ENCODE measurements at regions not wholly inside any gene's neighbourhood (a gene's known extent, or its start where the extent isn't known, plus 50 kb on each side); places are given as distances from the start of the nearest gene placed in this dataset.

- no peak for ATAC-seq
Observed at GRCh38 chr13:64643066-64643465, 2587.1 kb downstream of the PCDH9 start.

DNA sequence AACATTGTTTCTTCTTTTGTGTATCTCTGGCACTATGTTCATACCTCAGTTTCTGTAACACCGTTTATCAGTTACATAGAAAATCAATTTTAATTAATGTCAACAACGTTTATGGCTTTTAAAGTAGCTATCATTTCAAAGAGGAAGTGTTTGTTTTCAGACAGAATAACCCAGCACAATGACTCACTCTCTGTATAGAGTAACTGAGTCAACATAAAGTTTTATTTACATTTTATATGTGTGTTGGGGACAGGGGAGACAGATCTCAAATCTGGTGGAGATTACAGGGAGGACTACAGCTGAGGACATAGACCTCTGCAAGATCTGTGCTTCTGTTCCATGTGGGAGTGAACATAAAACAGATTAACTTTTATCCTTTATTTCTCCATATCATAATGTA is 2590.1 kb downstream of the PCDH9 start:
- ATAC-seq, result no peak
- no peak overlapping the region for H3K27ac Mint-ChIP-seq
- CTCF ChIA-PET, result no interaction called here
- H3K4me3 Mint-ChIP-seq, result no peak overlapping the region
- POLR2A ChIA-PET, result no interaction called here
- H3K4me1 Mint-ChIP-seq, result peaks cover 14% of the 10 kb centered on the region
- no peak for DNase-seq (ENCODE audit: low spot score)
- H3K36me3 Mint-ChIP-seq, result no peaks in the 10 kb centered on the region
- no peaks in the 10 kb centered on the region for H3K27me3 Mint-ChIP-seq (ENCODE audit: low read depth)
- H3K9me3 Mint-ChIP-seq, result no peaks in the 10 kb centered on the region
- no peak for TF ChIP-seq ZNF281 (CRISPR knock-in tag; IDR thresholded peaks at IDR 0.05)
- TF ChIP-seq CDX4 (CRISPR knock-in tag; IDR thresholded peaks at IDR 0.05; ENCODE audit: borderline replicate concordance), result no peak
- no peak for TF ChIP-seq FOXJ3 (CRISPR knock-in tag; IDR thresholded peaks at IDR 0.05; ENCODE audit: borderline replicate concordance)
- TF ChIP-seq KAT7 (CRISPR knock-in tag; IDR thresholded peaks at IDR 0.05; ENCODE audit: borderline replicate concordance), result no peak
- TF ChIP-seq JAZF1 (CRISPR knock-in tag; IDR thresholded peaks at IDR 0.05), result no peak
- no peak for TF ChIP-seq ETV6 (CRISPR knock-in tag; IDR thresholded peaks at IDR 0.05)
- TF ChIP-seq TP53 (CRISPR knock-in tag; IDR thresholded peaks at IDR 0.05), result no peak
- TF ChIP-seq ZNF317 (CRISPR knock-in tag; IDR thresholded peaks at IDR 0.05; ENCODE audit: borderline replicate concordance, low read depth), result no peak

More at GRCh38 chr13:64643066-64643465, 2587.1 kb downstream of the PCDH9 start:
- no peaks in the 10 kb centered on the region for H3K27me3 Mint-ChIP-seq (ENCODE audit: low read depth)
- ChIA-PET POLR2A (no interaction called here), CTCF (no interaction called here)
- DNase-seq (ENCODE audit: low spot score), result no peak
- no peak overlapping the region for H3K4me3 Mint-ChIP-seq
- H3K27ac Mint-ChIP-seq, result no peak overlapping the region
- H3K36me3 Mint-ChIP-seq, result no peaks in the 10 kb centered on the region
- H3K4me1 Mint-ChIP-seq, result peaks cover 14% of the 10 kb centered on the region
- TF ChIP-seq E2F1 (CRISPR knock-in tag; IDR thresholded peaks at IDR 0.05), result no peak
- no peak for TF ChIP-seq EMX1 (CRISPR knock-in tag; IDR thresholded peaks at IDR 0.05)
- TF ChIP-seq TEAD4 (CRISPR knock-in tag; IDR thresholded peaks at IDR 0.05), result no peak
- no peak for TF ChIP-seq SOX15 (CRISPR knock-in tag; IDR thresholded peaks at IDR 0.05)
- TF ChIP-seq OVOL2 (CRISPR knock-in tag; IDR thresholded peaks at IDR 0.05; ENCODE audit: borderline replicate concordance), result no peak
- no peak for TF ChIP-seq FOXJ3 (CRISPR knock-in tag; IDR thresholded peaks at IDR 0.05; ENCODE audit: borderline replicate concordance)
- no peak for TF ChIP-seq HMGA2 (CRISPR knock-in tag; IDR thresholded peaks at IDR 0.05)
- TF ChIP-seq ZNF317 (CRISPR knock-in tag; IDR thresholded peaks at IDR 0.05; ENCODE audit: borderline replicate concordance, low read depth), result no peak
- TF ChIP-seq ZNF219 (CRISPR knock-in tag; IDR thresholded peaks at IDR 0.05; ENCODE audit: borderline replicate concordance), result no peak
- no peak for TF ChIP-seq GRHL2 (CRISPR knock-in tag; IDR thresholded peaks at IDR 0.05; ENCODE audit: insufficient replicate concordance, severe bottlenecking)
- no peak for TF ChIP-seq NFATC4 (CRISPR knock-in tag; IDR thresholded peaks at IDR 0.05)
- TF ChIP-seq, protein P1, sequence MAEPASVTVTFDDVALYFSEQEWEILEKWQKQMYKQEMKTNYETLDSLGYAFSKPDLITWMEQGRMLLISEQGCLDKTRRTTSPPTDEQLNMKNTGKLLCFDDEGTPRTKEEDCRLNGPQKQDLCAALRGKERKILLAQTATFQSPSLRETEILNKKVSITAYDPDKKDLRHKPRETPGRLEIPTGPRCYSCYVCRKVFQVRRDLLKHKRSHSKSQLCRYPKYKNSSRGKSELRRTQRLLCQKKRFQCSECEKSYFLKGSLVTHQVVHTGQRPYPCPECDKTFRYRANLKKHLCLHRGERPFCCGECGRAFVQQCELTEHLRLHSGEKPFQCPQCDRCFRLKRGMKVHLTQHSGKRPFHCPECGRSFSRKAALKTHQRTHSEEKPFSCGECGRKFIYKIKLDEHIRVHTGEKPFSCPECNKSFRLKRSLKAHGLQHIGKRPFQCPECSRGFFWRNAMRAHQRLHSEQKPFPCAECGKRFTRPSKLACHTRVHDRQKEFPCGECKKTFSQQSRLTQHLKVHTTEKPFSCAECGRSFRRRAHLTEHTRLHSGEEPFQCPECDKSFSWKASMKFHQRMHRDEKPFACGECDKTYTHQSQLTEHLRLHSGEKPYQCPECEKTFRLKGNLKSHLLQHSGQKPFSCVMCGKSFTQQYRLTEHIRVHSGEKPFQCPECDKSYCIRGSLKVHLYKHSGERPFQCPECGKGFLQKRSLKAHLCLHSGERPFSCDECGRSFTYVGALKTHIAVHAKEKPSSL (CRISPR knock-in tag; conservative IDR thresholded peaks at IDR 0.05), result no peak
- no peak for TF ChIP-seq GABPB1 (CRISPR knock-in tag; IDR thresholded peaks at IDR 0.05)
- TF ChIP-seq NR1H2 (CRISPR knock-in tag; IDR thresholded peaks at IDR 0.05), result no peak
- TF ChIP-seq SP1 (CRISPR knock-in tag; conservative IDR thresholded peaks at IDR 0.05), result no peak
- no peak for TF ChIP-seq IRF2 (CRISPR knock-in tag; IDR thresholded peaks at IDR 0.05; ENCODE audit: borderline replicate concordance, low read depth)
- no peak for TF ChIP-seq RORB (CRISPR knock-in tag; IDR thresholded peaks at IDR 0.05)
- no peak for TF ChIP-seq CREB1 (CRISPR knock-in tag; IDR thresholded peaks at IDR 0.05)
- TF ChIP-seq PRDM15 (CRISPR knock-in tag; IDR thresholded peaks at IDR 0.05), result no peak
- no peak for TF ChIP-seq E2F5 (CRISPR knock-in tag; IDR thresholded peaks at IDR 0.05)
- no peaks in the 10 kb centered on the region for H3K9me3 Mint-ChIP-seq
